Upper lobe of right lung (tissue), 1 donor: ENCODE measurements at regions not wholly inside any gene's neighbourhood (a gene's known extent, or its start where the extent isn't known, plus 50 kb on each side); places are given as distances from the start of the nearest gene placed in this dataset.
A peak's percentile ranks its signal among the peaks of the same experiment; 100 is the strongest.

Source experiments
- ATAC-seq: fragments of 200-7000 bp; cut with Tn5 transposase; one replicate; pipeline ENCODE4 v1.9.1; 2020; ENCODE audit warnings: mild to moderate bottlenecking, moderate library complexity
- DNase-seq: peaks from one replicate; pipeline ENCODE4 v3.0.0-alpha.2; 2020
- H3K27ac ChIP-seq: fragments of 200-600 bp; one replicate; pipeline ENCODE4 v1.8.0; 2022
- H3K27me3 ChIP-seq: fragments of 200-600 bp; one replicate; pipeline ENCODE4 v1.8.0; 2022; ENCODE audit warnings: mild to moderate bottlenecking
- H3K36me3 ChIP-seq: fragments of 200-600 bp; one replicate; pipeline ENCODE4 v1.8.0; 2022
- H3K4me1 ChIP-seq: fragments of 200-600 bp; one replicate; pipeline ENCODE4 v1.8.0; 2022
- H3K4me3 ChIP-seq: fragments of 200-600 bp; one replicate; pipeline ENCODE4 v1.8.0; 2022; ENCODE audit warnings: mild to moderate bottlenecking
- H3K9me3 ChIP-seq: fragments of 200-600 bp; one replicate; pipeline ENCODE4 v1.8.0; 2022
- CTCF ChIP-seq: fragments of 200-600 bp; IDR thresholded peaks from one replicate; pipeline ENCODE4 v1.8.0; 2022; ENCODE audit warnings: antibody characterized with exemption
- intact Hi-C: fragments of 100-400 bp; cut with DNase I; formaldehyde crosslinking; loops from one replicate; pipeline ENCODE4 v1.11.0; 2022
- donor health status: DM: no; HTN: yes; CAD: no; lungs with severe emphysema.

- no peak for ATAC-seq
- no peak overlapping the region for H3K4me3 ChIP-seq
- no peak for TF ChIP-seq CTCF
Measured at GRCh38 chr14:86050757-86051156, 520.8 kb downstream of the FLRT2 start.

GRCh38 chr14:86050072-86050683 is 520.2 kb downstream of the FLRT2 start:
- Histone ChIP-seq H3K4me3 (no peak overlapping the region), H3K36me3 (no peaks in the 10 kb centered on the region), H3K9me3 (no peaks in the 10 kb centered on the region), H3K27me3 (no peaks in the 10 kb centered on the region), H3K27ac (no peak overlapping the region), H3K4me1 (no peaks in the 10 kb centered on the region)
- DNase-seq (no peak), ATAC-seq (no peak)
- TF ChIP-seq CTCF: no peak
- intact Hi-C loops: no loop called here

More at GRCh38 chr14:86050757-86051156, 520.8 kb downstream of the FLRT2 start:
- Histone ChIP-seq H3K9me3 (no peaks in the 10 kb centered on the region), H3K27me3 (no peaks in the 10 kb centered on the region), H3K27ac (no peak overlapping the region), H3K36me3 (no peaks in the 10 kb centered on the region), H3K4me1 (no peaks in the 10 kb centered on the region)
- no peak for DNase-seq
- intact Hi-C loops: no loop called here

DNA sequence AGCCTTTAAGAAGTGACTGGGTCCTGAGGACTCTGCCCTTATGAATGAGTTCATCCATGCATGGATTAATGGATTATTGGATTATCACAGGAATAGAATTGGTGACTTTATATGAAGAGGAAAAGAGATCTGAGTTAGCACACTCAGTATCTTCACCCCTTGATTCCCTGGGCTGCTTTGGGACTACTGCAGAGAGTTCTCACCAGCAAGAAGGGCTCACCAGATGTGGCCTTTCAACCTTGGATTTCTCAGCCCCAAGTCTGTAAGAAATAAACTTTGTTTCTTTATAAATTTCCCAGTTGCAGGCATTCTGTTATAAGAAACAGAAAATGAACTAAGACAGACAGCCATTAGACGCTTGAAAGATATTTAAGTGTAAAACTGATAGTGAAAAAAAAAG is 509.2 kb downstream of the FLRT2 start:
- no peak for TF ChIP-seq CTCF
- intact Hi-C loops: no loop called here
- H3K27ac ChIP-seq: no peak overlapping the region
- no peak overlapping the region for H3K4me3 ChIP-seq
- H3K27me3 ChIP-seq: no peaks in the 10 kb centered on the region
- no peaks in the 10 kb centered on the region for H3K9me3 ChIP-seq
- ATAC-seq: no peak
- no peaks in the 10 kb centered on the region for H3K36me3 ChIP-seq
- no peak for DNase-seq
- H3K4me1 ChIP-seq: no peaks in the 10 kb centered on the region

DNA sequence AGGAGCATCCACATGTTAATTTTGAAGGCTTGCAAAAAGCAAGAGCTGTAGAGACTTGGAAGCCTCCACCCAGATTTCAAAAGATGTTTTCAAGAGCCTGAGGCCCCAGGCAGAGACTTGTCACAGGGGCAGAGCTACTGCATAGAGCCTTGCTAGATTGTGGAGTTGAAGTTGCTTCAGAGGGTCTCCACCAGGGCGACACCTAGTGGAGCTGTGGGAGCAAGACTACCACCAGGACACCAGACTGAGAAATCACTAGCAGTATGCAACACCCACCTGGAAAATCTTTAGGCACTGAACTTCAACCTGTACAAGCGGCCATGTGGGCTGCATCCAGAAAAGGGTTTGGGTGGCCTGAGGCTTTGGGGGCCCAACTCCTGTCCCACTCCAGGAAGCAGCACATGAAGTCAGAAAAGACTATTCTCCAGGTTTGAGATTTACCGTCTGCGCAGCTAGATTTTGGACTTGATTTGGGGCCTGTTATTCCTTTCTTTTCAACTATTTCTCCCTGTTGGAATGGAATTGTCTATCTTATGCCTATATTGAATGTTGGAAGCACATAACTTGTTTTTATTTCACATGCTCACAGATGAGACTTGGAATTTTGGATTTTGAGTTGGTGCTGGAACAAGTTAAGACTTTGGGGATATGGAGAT is 508.6 kb downstream of the FLRT2 start:
- H3K27me3 ChIP-seq: no peaks in the 10 kb centered on the region
- H3K9me3 ChIP-seq: no peaks in the 10 kb centered on the region
- intact Hi-C loops: no loop called here
- DNase-seq: peak; percentile 65
- TF ChIP-seq CTCF: peak; percentile 66
- H3K4me1 ChIP-seq: no peaks in the 10 kb centered on the region
- no peak overlapping the region for H3K27ac ChIP-seq
- peak; percentile 91 for ATAC-seq
- no peaks in the 10 kb centered on the region for H3K36me3 ChIP-seq
- no peak overlapping the region for H3K4me3 ChIP-seq

DNA sequence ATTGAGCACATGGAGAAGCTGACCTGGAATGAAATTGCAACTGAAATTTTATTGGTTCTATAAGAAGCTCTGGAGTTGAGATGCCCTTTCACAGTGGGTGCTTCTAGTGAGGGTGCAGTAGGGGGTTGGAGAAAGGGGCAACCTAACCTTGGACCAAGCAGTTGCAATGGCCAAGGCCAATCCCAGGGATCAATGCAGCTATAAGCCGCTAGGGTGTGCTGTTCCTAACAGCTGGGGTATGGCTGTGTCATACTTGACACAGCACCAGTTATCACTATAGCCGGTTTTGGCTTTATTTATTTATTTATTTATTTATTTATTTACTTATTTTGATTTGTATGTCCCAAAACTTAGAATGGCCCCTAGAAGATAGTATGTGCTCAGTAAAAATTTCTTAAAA is 505.9 kb downstream of the FLRT2 start:
- H3K4me3 ChIP-seq: no peak overlapping the region
- H3K36me3 ChIP-seq: no peaks in the 10 kb centered on the region
- H3K4me1 ChIP-seq: no peaks in the 10 kb centered on the region
- TF ChIP-seq CTCF: peak; percentile 29
- H3K9me3 ChIP-seq: no peaks in the 10 kb centered on the region
- DNase-seq (no peak), ATAC-seq (peak; percentile 71)
- H3K27ac ChIP-seq: no peak overlapping the region
- no peaks in the 10 kb centered on the region for H3K27me3 ChIP-seq
- intact Hi-C loops: no loop called here
